ENCODE measurements at regions not wholly inside any gene's neighbourhood (a gene's known extent, or its start where the extent isn't known, plus 50 kb on each side); places are given as distances from the start of the nearest gene placed in this dataset.

DNA sequence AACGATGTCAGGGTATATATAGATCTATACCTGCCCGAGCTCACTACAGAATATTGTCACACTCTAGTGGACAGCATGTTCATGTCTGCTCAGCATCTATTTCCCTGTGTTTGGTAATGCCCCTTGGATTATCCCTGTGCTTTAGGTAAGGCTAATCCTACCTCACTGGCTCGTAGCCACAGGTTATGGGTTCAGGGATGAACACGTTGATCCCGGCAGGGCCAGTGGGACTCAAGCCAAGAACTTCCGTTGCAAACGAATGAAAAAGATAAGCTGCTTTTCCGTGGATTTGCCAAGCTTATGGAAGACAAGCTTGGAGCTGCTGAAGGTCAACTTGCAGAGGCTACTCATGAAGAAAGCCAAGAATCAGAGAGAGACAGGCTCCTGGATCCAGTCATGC is 400.0 kb upstream of the TSHZ3 start:
- Histone ChIP-seq H3K79me2 (ENCODE audit: control insufficient read depth, insufficient read depth, low read length) (no peaks in the 10 kb centered on the region), H3K4ac (ENCODE audit: low read depth, low read length) (no peak overlapping the region), H3K4me1 (ENCODE audit: control insufficient read depth, low read depth, low read length) (no peaks in the 10 kb centered on the region), H4K5ac (ENCODE audit: low read length) (no peak overlapping the region), H3K9ac (ENCODE audit: low read length) (no peak overlapping the region), H3K36me3 (ENCODE audit: control insufficient read depth, insufficient read depth, low read length) (no peaks in the 10 kb centered on the region), H3K4me2 (ENCODE audit: low read length) (no peak overlapping the region), H3K27me3 (ENCODE audit: insufficient read depth, low read length, poor library complexity) (no peaks in the 10 kb centered on the region), H3K18ac (ENCODE audit: low read length) (no peak overlapping the region), H3K23ac (ENCODE audit: low read length) (no peak overlapping the region), H3K56ac (ENCODE audit: low read length) (no peak overlapping the region), H2BK15ac (replicated peaks; ENCODE audit: low read depth) (no peak overlapping the region), H3K4me3 (ENCODE audit: low read length) (no peak overlapping the region), H2BK5ac (ENCODE audit: low read length) (no peak overlapping the region), H3K27ac (ENCODE audit: low read depth, low read length) (no peak overlapping the region), H2AK5ac (ENCODE audit: low read length) (no peak overlapping the region), H2BK120ac (ENCODE audit: low read depth, low read length) (no peak overlapping the region), H4K8ac (ENCODE audit: low read depth, low read length) (no peak overlapping the region), H3K79me1 (ENCODE audit: low read length) (no peaks in the 10 kb centered on the region)
- no CpG with 5 or more reads among the region's 8 CpGs for WGBS (ENCODE audit: extremely low coverage, insufficient coverage, low lambda C conversion rate)
- DNase-seq = no peak

- no peaks in the 10 kb centered on the region for H3K79me1 ChIP-seq (ENCODE audit: low read length)
- DNase-seq = no peak
- H2BK120ac ChIP-seq (ENCODE audit: low read depth, low read length) = no peak overlapping the region
- no peak overlapping the region for H3K56ac ChIP-seq (ENCODE audit: low read length)
- no peak overlapping the region for H4K8ac ChIP-seq (ENCODE audit: low read depth, low read length)
- WGBS (ENCODE audit: extremely low coverage, insufficient coverage, low lambda C conversion rate) = no CpG with 5 or more reads among the region's 4 CpGs
- H3K9ac ChIP-seq (ENCODE audit: low read length) = no peak overlapping the region
- no peak overlapping the region for H3K4me3 ChIP-seq (ENCODE audit: low read length)
- no peak overlapping the region for H3K18ac ChIP-seq (ENCODE audit: low read length)
- H3K4me2 ChIP-seq (ENCODE audit: low read length) = no peak overlapping the region
- H3K36me3 ChIP-seq (ENCODE audit: control insufficient read depth, insufficient read depth, low read length) = no peaks in the 10 kb centered on the region
- H3K79me2 ChIP-seq (ENCODE audit: control insufficient read depth, insufficient read depth, low read length) = no peaks in the 10 kb centered on the region
- H2BK15ac ChIP-seq (replicated peaks; ENCODE audit: low read depth) = no peak overlapping the region
- H3K4me1 ChIP-seq (ENCODE audit: control insufficient read depth, low read depth, low read length) = no peaks in the 10 kb centered on the region
- H2BK5ac ChIP-seq (ENCODE audit: low read length) = no peak overlapping the region
- H3K4ac ChIP-seq (ENCODE audit: low read depth, low read length) = no peak overlapping the region
- no peak overlapping the region for H4K5ac ChIP-seq (ENCODE audit: low read length)
- H2AK5ac ChIP-seq (ENCODE audit: low read length) = no peak overlapping the region
- no peaks in the 10 kb centered on the region for H3K27me3 ChIP-seq (ENCODE audit: insufficient read depth, low read length, poor library complexity)
- H3K23ac ChIP-seq (ENCODE audit: low read length) = no peak overlapping the region
- H3K27ac ChIP-seq (ENCODE audit: low read depth, low read length) = no peak overlapping the region
Observed at GRCh38 chr19:31759359-31759758, 410.1 kb upstream of the TSHZ3 start.

- no peak for DNase-seq
- Histone ChIP-seq H3K4ac (ENCODE audit: low read depth, low read length) (no peak overlapping the region), H2AK5ac (ENCODE audit: low read length) (no peak overlapping the region), H3K4me1 (ENCODE audit: control insufficient read depth, low read depth, low read length) (no peaks in the 10 kb centered on the region), H2BK5ac (ENCODE audit: low read length) (no peak overlapping the region), H2BK15ac (replicated peaks; ENCODE audit: low read depth) (no peak overlapping the region), H3K23ac (ENCODE audit: low read length) (no peak overlapping the region), H3K56ac (ENCODE audit: low read length) (no peak overlapping the region), H3K27me3 (ENCODE audit: insufficient read depth, low read length, poor library complexity) (no peaks in the 10 kb centered on the region), H4K5ac (ENCODE audit: low read length) (no peak overlapping the region), H3K79me1 (ENCODE audit: low read length) (no peaks in the 10 kb centered on the region), H2BK120ac (ENCODE audit: low read depth, low read length) (no peak overlapping the region), H3K4me3 (ENCODE audit: low read length) (no peak overlapping the region), H3K79me2 (ENCODE audit: control insufficient read depth, insufficient read depth, low read length) (no peaks in the 10 kb centered on the region), H3K27ac (ENCODE audit: low read depth, low read length) (no peak overlapping the region), H3K36me3 (ENCODE audit: control insufficient read depth, insufficient read depth, low read length) (no peaks in the 10 kb centered on the region), H4K8ac (ENCODE audit: low read depth, low read length) (no peak overlapping the region), H3K9ac (ENCODE audit: low read length) (no peak overlapping the region), H3K18ac (ENCODE audit: low read length) (no peak overlapping the region), H3K4me2 (ENCODE audit: low read length) (no peak overlapping the region)
- no CpG with 5 or more reads among the region's 15 CpGs for WGBS (ENCODE audit: extremely low coverage, insufficient coverage, low lambda C conversion rate)
Observed at GRCh38 chr19:31761281-31761913, 412.2 kb upstream of the TSHZ3 start.

DNA sequence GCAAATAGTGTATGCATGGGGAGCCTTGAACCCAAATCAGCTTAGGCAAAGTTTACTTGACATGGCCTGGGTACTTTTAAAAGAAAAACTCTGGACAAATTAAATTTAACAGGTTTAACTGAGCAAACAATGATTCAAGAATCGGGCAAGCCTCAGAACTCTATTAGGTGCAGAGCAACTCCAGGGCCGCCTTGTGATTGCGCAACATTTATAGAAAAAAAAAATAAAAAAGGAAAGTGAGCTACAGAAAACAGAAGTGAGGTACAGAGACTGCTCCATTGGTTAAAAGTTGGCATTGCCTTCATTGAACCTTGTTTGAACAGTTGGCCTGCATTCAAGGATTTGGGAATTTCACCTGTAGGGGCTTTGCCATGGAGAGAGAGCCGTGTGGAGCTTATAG is 421.0 kb upstream of the TSHZ3 start:
- H3K23ac ChIP-seq (ENCODE audit: low read length) = no peak overlapping the region
- H3K18ac ChIP-seq (ENCODE audit: low read length) = no peak overlapping the region
- H3K27ac ChIP-seq (ENCODE audit: low read depth, low read length) = no peak overlapping the region
- WGBS (ENCODE audit: extremely low coverage, insufficient coverage, low lambda C conversion rate) = no CpG with 5 or more reads among the region's 4 CpGs
- no peak overlapping the region for H4K8ac ChIP-seq (ENCODE audit: low read depth, low read length)
- no peaks in the 10 kb centered on the region for H3K79me2 ChIP-seq (ENCODE audit: control insufficient read depth, insufficient read depth, low read length)
- no peaks in the 10 kb centered on the region for H3K27me3 ChIP-seq (ENCODE audit: insufficient read depth, low read length, poor library complexity)
- H2BK120ac ChIP-seq (ENCODE audit: low read depth, low read length) = no peak overlapping the region
- DNase-seq = no peak
- H3K4me1 ChIP-seq (ENCODE audit: control insufficient read depth, low read depth, low read length) = no peaks in the 10 kb centered on the region
- no peak overlapping the region for H2BK15ac ChIP-seq (replicated peaks; ENCODE audit: low read depth)
- H3K36me3 ChIP-seq (ENCODE audit: control insufficient read depth, insufficient read depth, low read length) = no peaks in the 10 kb centered on the region
- H2BK5ac ChIP-seq (ENCODE audit: low read length) = no peak overlapping the region
- no peak overlapping the region for H3K4me3 ChIP-seq (ENCODE audit: low read length)
- no peak overlapping the region for H3K4me2 ChIP-seq (ENCODE audit: low read length)
- no peak overlapping the region for H2AK5ac ChIP-seq (ENCODE audit: low read length)
- no peak overlapping the region for H3K9ac ChIP-seq (ENCODE audit: low read length)
- H3K56ac ChIP-seq (ENCODE audit: low read length) = no peak overlapping the region
- no peaks in the 10 kb centered on the region for H3K79me1 ChIP-seq (ENCODE audit: low read length)
- H4K5ac ChIP-seq (ENCODE audit: low read length) = no peak overlapping the region
- H3K4ac ChIP-seq (ENCODE audit: low read depth, low read length) = no peak overlapping the region

DNA sequence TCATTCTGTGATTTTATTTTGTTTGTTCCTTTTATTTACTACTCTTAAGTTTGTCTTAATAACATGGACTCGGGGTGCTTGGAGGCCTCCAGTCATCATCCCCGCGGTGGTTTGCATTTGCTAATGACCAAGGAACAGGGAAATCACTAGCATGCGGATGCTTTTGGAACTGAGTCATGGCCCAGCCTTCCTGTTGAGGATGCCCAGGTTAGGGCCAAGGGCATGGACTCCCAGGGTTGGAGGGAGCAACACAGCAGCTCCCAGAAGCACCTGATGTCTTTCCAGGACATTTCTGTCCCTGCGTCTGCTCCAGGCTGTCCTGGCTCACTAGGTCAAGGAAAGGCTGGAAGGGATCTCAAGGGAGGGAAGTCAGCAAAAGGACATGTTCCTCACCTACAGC is 423.7 kb upstream of the TSHZ3 start:
- no peaks in the 10 kb centered on the region for H3K4me1 ChIP-seq (ENCODE audit: control insufficient read depth, low read depth, low read length)
- no peaks in the 10 kb centered on the region for H3K79me1 ChIP-seq (ENCODE audit: low read length)
- H2AK5ac ChIP-seq (ENCODE audit: low read length) = no peak overlapping the region
- no peak overlapping the region for H3K56ac ChIP-seq (ENCODE audit: low read length)
- H3K27me3 ChIP-seq (ENCODE audit: insufficient read depth, low read length, poor library complexity) = no peaks in the 10 kb centered on the region
- peak; percentile 62 for DNase-seq
- no peak overlapping the region for H2BK5ac ChIP-seq (ENCODE audit: low read length)
- H3K27ac ChIP-seq (ENCODE audit: low read depth, low read length) = no peak overlapping the region
- no peak overlapping the region for H2BK120ac ChIP-seq (ENCODE audit: low read depth, low read length)
- H3K36me3 ChIP-seq (ENCODE audit: control insufficient read depth, insufficient read depth, low read length) = no peaks in the 10 kb centered on the region
- no peak overlapping the region for H3K4me2 ChIP-seq (ENCODE audit: low read length)
- H3K4ac ChIP-seq (ENCODE audit: low read depth, low read length) = no peak overlapping the region
- no CpG with 5 or more reads among the region's 5 CpGs for WGBS (ENCODE audit: extremely low coverage, insufficient coverage, low lambda C conversion rate)
- H3K23ac ChIP-seq (ENCODE audit: low read length) = no peak overlapping the region
- H3K79me2 ChIP-seq (ENCODE audit: control insufficient read depth, insufficient read depth, low read length) = no peaks in the 10 kb centered on the region
- no peak overlapping the region for H4K8ac ChIP-seq (ENCODE audit: low read depth, low read length)
- H2BK15ac ChIP-seq (replicated peaks; ENCODE audit: low read depth) = no peak overlapping the region
- H3K4me3 ChIP-seq (ENCODE audit: low read length) = no peak overlapping the region
- no peak overlapping the region for H4K5ac ChIP-seq (ENCODE audit: low read length)
- H3K18ac ChIP-seq (ENCODE audit: low read length) = no peak overlapping the region
- no peak overlapping the region for H3K9ac ChIP-seq (ENCODE audit: low read length)

DNA sequence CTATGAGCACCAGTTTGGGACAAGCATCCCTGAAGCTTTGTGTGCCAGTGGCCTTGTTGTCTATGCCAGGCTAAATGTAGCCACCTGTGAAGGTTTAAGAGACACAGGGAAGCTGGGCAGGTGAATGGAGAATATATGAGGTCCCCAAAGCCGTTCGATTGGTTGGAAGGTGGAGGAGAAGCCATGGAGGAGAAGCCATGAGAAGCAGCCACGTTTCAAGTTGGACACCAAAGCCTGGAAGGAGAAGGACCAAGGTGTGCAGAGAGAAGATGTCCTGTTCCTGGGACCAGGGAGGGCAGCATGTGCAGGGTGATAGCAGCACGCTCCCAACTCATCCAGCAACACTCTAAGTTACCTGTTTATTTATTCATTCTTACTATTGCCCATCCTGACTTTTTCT is 432.3 kb upstream of the TSHZ3 start:
- Histone ChIP-seq H3K79me1 (ENCODE audit: low read length) (no peaks in the 10 kb centered on the region), H3K4me2 (ENCODE audit: low read length) (no peak overlapping the region), H3K23ac (ENCODE audit: low read length) (no peak overlapping the region), H3K56ac (ENCODE audit: low read length) (no peak overlapping the region), H2BK5ac (ENCODE audit: low read length) (no peak overlapping the region), H3K18ac (ENCODE audit: low read length) (no peak overlapping the region), H3K4me1 (ENCODE audit: control insufficient read depth, low read depth, low read length) (no peaks in the 10 kb centered on the region), H4K8ac (ENCODE audit: low read depth, low read length) (no peak overlapping the region), H3K4ac (ENCODE audit: low read depth, low read length) (no peak overlapping the region), H2BK15ac (replicated peaks; ENCODE audit: low read depth) (no peak overlapping the region), H4K5ac (ENCODE audit: low read length) (no peak overlapping the region), H3K79me2 (ENCODE audit: control insufficient read depth, insufficient read depth, low read length) (no peaks in the 10 kb centered on the region), H2BK120ac (ENCODE audit: low read depth, low read length) (no peak overlapping the region), H3K9ac (ENCODE audit: low read length) (no peak overlapping the region), H3K27me3 (ENCODE audit: insufficient read depth, low read length, poor library complexity) (no peaks in the 10 kb centered on the region), H3K27ac (ENCODE audit: low read depth, low read length) (no peak overlapping the region), H2AK5ac (ENCODE audit: low read length) (no peak overlapping the region), H3K4me3 (ENCODE audit: low read length) (no peak overlapping the region), H3K36me3 (ENCODE audit: control insufficient read depth, insufficient read depth, low read length) (no peaks in the 10 kb centered on the region)
- WGBS (ENCODE audit: extremely low coverage, insufficient coverage, low lambda C conversion rate) = no CpG with 5 or more reads among the region's 4 CpGs
- DNase-seq = no peak

All from mesendoderm (in vitro differentiated cells).